ENCODE measurements at regions not wholly inside any gene's neighbourhood (a gene's known extent, or its start where the extent isn't known, plus 50 kb on each side); places are given as distances from the start of the nearest gene placed in this dataset.

DNA sequence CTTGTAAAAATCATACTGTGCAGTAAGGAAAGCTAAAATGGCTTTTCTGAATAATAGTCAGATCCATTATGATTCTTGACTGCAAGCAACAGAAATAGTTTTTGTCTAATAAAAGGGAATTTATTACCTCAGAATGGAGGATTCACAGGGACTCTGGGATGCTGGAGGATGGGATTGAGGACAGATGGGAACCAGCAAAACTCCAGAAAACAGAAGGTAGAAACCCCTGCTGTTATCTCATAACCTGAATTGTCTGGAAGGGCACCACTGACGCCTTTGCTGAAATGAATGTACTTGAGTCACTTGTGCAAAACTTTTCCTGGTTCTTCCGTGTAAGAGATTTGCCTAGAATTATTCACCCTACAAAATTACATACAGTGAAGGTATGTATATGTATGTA lies 58.6 kb upstream of the DMAC1 start:
- TF ChIP-seq, protein P1, sequence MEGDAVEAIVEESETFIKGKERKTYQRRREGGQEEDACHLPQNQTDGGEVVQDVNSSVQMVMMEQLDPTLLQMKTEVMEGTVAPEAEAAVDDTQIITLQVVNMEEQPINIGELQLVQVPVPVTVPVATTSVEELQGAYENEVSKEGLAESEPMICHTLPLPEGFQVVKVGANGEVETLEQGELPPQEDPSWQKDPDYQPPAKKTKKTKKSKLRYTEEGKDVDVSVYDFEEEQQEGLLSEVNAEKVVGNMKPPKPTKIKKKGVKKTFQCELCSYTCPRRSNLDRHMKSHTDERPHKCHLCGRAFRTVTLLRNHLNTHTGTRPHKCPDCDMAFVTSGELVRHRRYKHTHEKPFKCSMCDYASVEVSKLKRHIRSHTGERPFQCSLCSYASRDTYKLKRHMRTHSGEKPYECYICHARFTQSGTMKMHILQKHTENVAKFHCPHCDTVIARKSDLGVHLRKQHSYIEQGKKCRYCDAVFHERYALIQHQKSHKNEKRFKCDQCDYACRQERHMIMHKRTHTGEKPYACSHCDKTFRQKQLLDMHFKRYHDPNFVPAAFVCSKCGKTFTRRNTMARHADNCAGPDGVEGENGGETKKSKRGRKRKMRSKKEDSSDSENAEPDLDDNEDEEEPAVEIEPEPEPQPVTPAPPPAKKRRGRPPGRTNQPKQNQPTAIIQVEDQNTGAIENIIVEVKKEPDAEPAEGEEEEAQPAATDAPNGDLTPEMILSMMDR (IDR thresholded peaks at IDR 0.05; ENCODE audit: insufficient read depth, low read depth, low read length, missing control alignments): no peak
- no peak for DNase-seq (ENCODE audit: low read depth)

DNA sequence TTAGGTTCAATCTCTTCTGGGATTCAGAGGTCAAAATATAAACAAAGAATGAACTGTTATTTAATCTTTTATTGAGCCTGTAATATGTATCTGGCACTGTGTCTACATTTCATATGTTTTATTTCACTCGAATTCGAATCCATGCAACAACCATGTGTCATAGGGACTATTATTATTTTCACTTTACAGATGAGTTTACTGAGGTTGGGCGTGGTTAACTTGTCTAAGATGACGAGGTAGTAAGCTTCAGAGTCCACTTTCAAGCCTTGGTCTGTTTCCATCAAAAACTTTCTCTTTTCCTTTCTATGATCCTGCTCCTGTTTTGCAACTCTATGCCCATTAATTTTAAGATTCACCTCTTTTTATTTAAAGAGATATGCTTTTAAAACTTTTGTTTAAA lies 55.2 kb upstream of the DMAC1 start:
- DNase-seq (ENCODE audit: low read depth): no peak
- TF ChIP-seq, protein P1 (IDR thresholded peaks at IDR 0.05; ENCODE audit: insufficient read depth, low read depth, low read length, missing control alignments): no peak
- no peak overlapping the region for H3K4me3 ChIP-seq (ENCODE audit: low read depth, low read length)

More for the DNA sequence above, 58.6 kb upstream of the DMAC1 start:
- no peak overlapping the region for H3K4me3 ChIP-seq (ENCODE audit: low read depth, low read length)
